RWPE2 (cell line): ENCODE measurements at regions not wholly inside any gene's neighbourhood (a gene's known extent, or its start where the extent isn't known, plus 50 kb on each side); places are given as distances from the start of the nearest gene placed in this dataset.

Source experiments
- ATAC-seq: fragments of 200-7000 bp; cut with Tn5 transposase; 3 replicates; pipeline ENCODE4 v1.9.1; 2021; ENCODE audit warnings: low read depth
- DNase-seq: peaks from one replicate; pipeline ENCODE4 v3.0.0-alpha.2; 2020; ENCODE audit warnings: low spot score
- H3K27ac ChIP-seq: fragments of 450-650 bp; 2 replicates; pipeline ENCODE4 v1.5.1; 2017; ENCODE audit warnings: mild to moderate bottlenecking; ENCODE audit not compliant: poor library complexity, severe bottlenecking
- H3K27me3 ChIP-seq: fragments of 250-450 bp; sonication (Bioruptor Pico); 2 replicates; pipeline ENCODE4 v1.5.1; 2021; ENCODE audit warnings: mild to moderate bottlenecking, moderate library complexity; ENCODE audit not compliant: insufficient read depth, poor library complexity, severe bottlenecking
- H3K36me3 ChIP-seq: fragments of 250-450 bp; sonication (Bioruptor Pico); 2 replicates; pipeline ENCODE4 v1.5.1; 2020; ENCODE audit warnings: low read depth, mild to moderate bottlenecking, moderate library complexity
- H3K4me1 ChIP-seq: fragments of 250-450 bp; sonication (Bioruptor Pico); 2 replicates; pipeline ENCODE4 v1.5.1; 2021; ENCODE audit warnings: mild to moderate bottlenecking, moderate library complexity; ENCODE audit not compliant: insufficient read depth, poor library complexity, severe bottlenecking
- H3K4me3 ChIP-seq: fragments of 250-450 bp; sonication (Bioruptor Pico); 2 replicates; pipeline ENCODE4 v1.5.1; 2021; ENCODE audit warnings: mild to moderate bottlenecking, moderate library complexity; ENCODE audit not compliant: severe bottlenecking
- H3K9me3 ChIP-seq: fragments of 250-450 bp; sonication (Bioruptor Pico); 2 replicates; pipeline ENCODE4 v1.5.1; 2021; ENCODE audit warnings: mild to moderate bottlenecking, moderate library complexity; ENCODE audit not compliant: severe bottlenecking
- CTCF ChIP-seq: fragments of 450-650 bp; IDR thresholded peaks from one replicate; pipeline ENCODE4 v1.5.1; 2017; ENCODE audit warnings: mild to moderate bottlenecking, moderate library complexity; ENCODE audit not compliant: poor library complexity, severe bottlenecking

GRCh38 chr20:60598528-60598927, 640.3 kb downstream of the CDH26 start:
- no peak for DNase-seq
- H3K27ac ChIP-seq, result no peak overlapping the region
- no peak overlapping the region for H3K4me3 ChIP-seq
- no peaks in the 10 kb centered on the region for H3K36me3 ChIP-seq
- H3K27me3 ChIP-seq, result peaks cover 62% of the 10 kb centered on the region
- H3K4me1 ChIP-seq, result no peaks in the 10 kb centered on the region
- H3K9me3 ChIP-seq, result no peaks in the 10 kb centered on the region
- TF ChIP-seq CTCF, result no peak
- ATAC-seq, result no peak

GRCh38 chr20:60599381-60599780, 641.2 kb downstream of the CDH26 start:
- no peak overlapping the region for H3K4me3 ChIP-seq
- H3K27ac ChIP-seq, result no peak overlapping the region
- TF ChIP-seq CTCF, result no peak
- H3K27me3 ChIP-seq, result peaks cover 65% of the 10 kb centered on the region
- no peaks in the 10 kb centered on the region for H3K36me3 ChIP-seq
- DNase-seq (no peak), ATAC-seq (no peak)
- no peaks in the 10 kb centered on the region for H3K9me3 ChIP-seq
- H3K4me1 ChIP-seq, result no peaks in the 10 kb centered on the region

- DNase-seq (no peak), ATAC-seq (no peak)
- Histone ChIP-seq H3K9me3 (no peaks in the 10 kb centered on the region), H3K27me3 (peaks cover 65% of the 10 kb centered on the region), H3K36me3 (no peaks in the 10 kb centered on the region), H3K4me1 (no peaks in the 10 kb centered on the region), H3K27ac (no peak overlapping the region), H3K4me3 (no peak overlapping the region)
- TF ChIP-seq CTCF, result no peak
Observed at GRCh38 chr20:60600036-60600435, 641.8 kb downstream of the CDH26 start.

- Histone ChIP-seq H3K36me3 (0 out of 2 replicates have a peak, but pooled peaks cover under 1% of the 10 kb centered on the region), H3K9me3 (no peaks in the 10 kb centered on the region), H3K4me1 (no peaks in the 10 kb centered on the region), H3K4me3 (no peak overlapping the region), H3K27ac (no peak overlapping the region), H3K27me3 (peaks cover 97% of the 10 kb centered on the region)
- TF ChIP-seq CTCF, result no peak
- ATAC-seq, result no peak
- DNase-seq, result no peak
Observed at GRCh38 chr20:60624066-60624465, 628.0 kb upstream of the CDH4 start.

- Histone ChIP-seq H3K36me3 (no peaks in the 10 kb centered on the region), H3K27me3 (peaks cover 96% of the 10 kb centered on the region), H3K4me1 (no peaks in the 10 kb centered on the region), H3K27ac (no peak overlapping the region), H3K4me3 (no peak overlapping the region), H3K9me3 (no peaks in the 10 kb centered on the region)
- no peak for TF ChIP-seq CTCF
- ATAC-seq, result peak; percentile 21; the same call in 1 of the 3 replicates
- no peak for DNase-seq
Observed at GRCh38 chr20:60627751-60628565, 624.1 kb upstream of the CDH4 start.
